Liver (tissue), 8 donors: ENCODE measurements at regions not wholly inside any gene's neighbourhood (a gene's known extent, or its start where the extent isn't known, plus 50 kb on each side); places are given as distances from the start of the nearest gene placed in this dataset.

ENCODE experiments used
- DNase-seq: peaks from one replicate; pipeline ENCODE4 v3.0.0-alpha.2; 2017; ENCODE audit warnings: low spot score
- H3K27ac ChIP-seq, 2 donors: one replicate each; pipeline ENCODE4 v1.7.0; 2013; ENCODE audit warnings: inconsistent platforms in 2 of 2, low read length in 2 of 2, control low read depth in 1 of 2, low read depth in 1 of 2, mild to moderate bottlenecking in 1 of 2
- H3K27me3 ChIP-seq, 4 donors: one replicate each; pipeline versions ENCODE4 v1.6.1 to v1.7.0; 2013; ENCODE audit warnings: low read length in 3 of 4, inconsistent platforms in 1 of 4, mild to moderate bottlenecking in 1 of 4, moderate library complexity in 1 of 4; ENCODE audit not compliant: control insufficient read depth in 4 of 4, insufficient read depth in 4 of 4
- H3K36me3 ChIP-seq, 4 donors: one replicate each; pipeline versions ENCODE4 v1.6.1 to v1.7.0; 2013; ENCODE audit warnings: low read length in 3 of 4, mild to moderate bottlenecking in 3 of 4, low read depth in 1 of 4, moderate library complexity in 1 of 4; ENCODE audit not compliant: control insufficient read depth in 4 of 4, insufficient read depth in 3 of 4
- H3K4me1 ChIP-seq, 4 donors: one replicate each; pipeline versions ENCODE4 v1.6.1 to v1.7.0; 2013; ENCODE audit warnings: low read length in 3 of 4, mild to moderate bottlenecking in 3 of 4, moderate library complexity in 1 of 4; ENCODE audit not compliant: control insufficient read depth in 4 of 4, insufficient read depth in 4 of 4
- H3K4me3 ChIP-seq, 3 donors: one replicate each; pipeline versions ENCODE4 v1.6.1 to v1.7.0; 2013; ENCODE audit warnings: low read length in 3 of 3, control low read depth in 1 of 3, low read depth in 1 of 3, mild to moderate bottlenecking in 1 of 3
- H3K9ac ChIP-seq, 2 donors: one replicate each; pipeline ENCODE4 v1.7.0; 2013; ENCODE audit warnings: low read length in 2 of 2, mild to moderate bottlenecking in 2 of 2, moderate library complexity in 2 of 2, control low read depth in 1 of 2, low read depth in 1 of 2
- H3K9me3 ChIP-seq, 4 donors: one replicate each; pipeline versions ENCODE4 v1.6.1 to v1.7.0; 2013; ENCODE audit warnings: low read length in 3 of 4; ENCODE audit not compliant: control insufficient read depth in 4 of 4
- CTCF ChIP-seq: fragments of 150-350 bp; IDR thresholded peaks from 2 replicates; pipeline ENCODE4 v1.5.1; 2017; ENCODE audit warnings: improper control_type of control experiment, low read depth, low read length; ENCODE audit not compliant: missing input control
- FOXA1 ChIP-seq: IDR thresholded peaks from 2 replicates; pipeline ENCODE4 v1.6.1; 2016; ENCODE audit warnings: antibody characterized with exemption
- FOXA2 ChIP-seq: IDR thresholded peaks from 2 replicates; pipeline ENCODE4 v1.6.1; 2016; ENCODE audit warnings: antibody characterized with exemption
- GABPA ChIP-seq, 2 donors: IDR thresholded peaks in 1 of 2; conservative IDR thresholded peaks in 1 of 2; 2 replicates each; pipeline ENCODE4 v1.6.1; 2016; ENCODE audit warnings: antibody characterized with exemption in 2 of 2, mild to moderate bottlenecking in 1 of 2, moderate library complexity in 1 of 2
- HNF4A ChIP-seq, 2 donors: conservative IDR thresholded peaks; 2 replicates each; pipeline ENCODE4 v1.6.1; 2016; ENCODE audit warnings: antibody characterized with exemption in 2 of 2, mild to moderate bottlenecking in 2 of 2
- HNF4G ChIP-seq: IDR thresholded peaks from 2 replicates; pipeline ENCODE4 v1.6.1; 2016; ENCODE audit warnings: antibody characterized with exemption
- JUND ChIP-seq, 2 donors: IDR thresholded peaks; 2 replicates each; pipeline ENCODE4 v1.6.1; 2016; ENCODE audit warnings: antibody characterized with exemption in 2 of 2
- MAX ChIP-seq: IDR thresholded peaks from 2 replicates; pipeline ENCODE4 v1.6.1; 2016; ENCODE audit warnings: antibody characterized with exemption
- NR2F2 ChIP-seq: IDR thresholded peaks from 2 replicates; pipeline ENCODE4 v1.6.1; 2016; ENCODE audit warnings: antibody characterized with exemption
- RAD21 ChIP-seq, 2 donors: IDR thresholded peaks; 2 replicates each; pipeline ENCODE4 v1.6.1; 2016; ENCODE audit warnings: antibody characterized with exemption in 2 of 2, mild to moderate bottlenecking in 2 of 2
- RXRA ChIP-seq, 2 donors: IDR thresholded peaks; 2 replicates each; pipeline ENCODE4 v1.6.1; 2017 to 2018; ENCODE audit warnings: antibody characterized with exemption in 2 of 2, mild to moderate bottlenecking in 1 of 2
- SP1 ChIP-seq: IDR thresholded peaks from 2 replicates; pipeline ENCODE4 v1.6.1; 2018; ENCODE audit warnings: antibody characterized with exemption, mild to moderate bottlenecking
- YY1 ChIP-seq: IDR thresholded peaks from 2 replicates; pipeline ENCODE4 v1.6.1; 2016; ENCODE audit warnings: antibody characterized with exemption, mild to moderate bottlenecking
- ZBTB33 ChIP-seq: IDR thresholded peaks from 2 replicates; pipeline ENCODE4 v1.6.1; 2016; ENCODE audit warnings: antibody characterized with exemption
- WGBS: extraction: QIAGEN DNeasy Blood & Tissue Kit; methylation state at CpG from one replicate; pipeline ENCODE4 v1.1.7; 2013; 5-methylcytosine and 5-hydroxymethylcytosine counted together
- TF ChIP-seq, protein P1 (sequence below): IDR thresholded peaks from 2 replicates; pipeline ENCODE4 v1.6.1; 2016; ENCODE audit warnings: antibody characterized with exemption
- TF ChIP-seq, protein P2 (sequence below): IDR thresholded peaks from 2 replicates; pipeline ENCODE4 v1.6.1; 2016; ENCODE audit warnings: antibody characterized with exemption, mild to moderate bottlenecking
- donor health status: healthy.
- donor health status: healthy.
- donor health status: healthy.
- donor health status: healthy.
- donor health status: healthy.

- H3K4me3 ChIP-seq = no peak overlapping the region
- H3K36me3 ChIP-seq = no peaks in the 10 kb centered on the region
- no peak overlapping the region for H3K27ac ChIP-seq
- DNase-seq = no peak
- 40% methylated on average over 10 of the region's 10 CpGs for WGBS
- H3K9ac ChIP-seq = no peak overlapping the region
- H3K4me1 ChIP-seq = no peaks in the 10 kb centered on the region
- TF ChIP-seq YY1 (no peak), ZBTB33 (no peak), HNF4G (no peak), NR2F2 (no peak), CTCF (no peak), RXRA (IDR thresholded peaks at IDR 0.05) (no peak), RAD21 (IDR thresholded peaks at IDR 0.05) (no peak), SP1 (no peak), GABPA (IDR thresholded peaks at IDR 0.05 in 1 of 2, conservative IDR thresholded peaks at IDR 0.05 in 1 of 2) (no peak)
- TF ChIP-seq, protein P1, sequence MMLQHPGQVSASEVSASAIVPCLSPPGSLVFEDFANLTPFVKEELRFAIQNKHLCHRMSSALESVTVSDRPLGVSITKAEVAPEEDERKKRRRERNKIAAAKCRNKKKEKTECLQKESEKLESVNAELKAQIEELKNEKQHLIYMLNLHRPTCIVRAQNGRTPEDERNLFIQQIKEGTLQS = no peak
- H3K27me3 ChIP-seq = no peaks in the 10 kb centered on the region
- peaks cover 0 to 2% (median 0%) of the 10 kb centered on the region in 4 donors for H3K9me3 ChIP-seq
These were observed 353.3 kb upstream of the CNR1 start for GRCh38 chr6:88519301-88520016.

DNA sequence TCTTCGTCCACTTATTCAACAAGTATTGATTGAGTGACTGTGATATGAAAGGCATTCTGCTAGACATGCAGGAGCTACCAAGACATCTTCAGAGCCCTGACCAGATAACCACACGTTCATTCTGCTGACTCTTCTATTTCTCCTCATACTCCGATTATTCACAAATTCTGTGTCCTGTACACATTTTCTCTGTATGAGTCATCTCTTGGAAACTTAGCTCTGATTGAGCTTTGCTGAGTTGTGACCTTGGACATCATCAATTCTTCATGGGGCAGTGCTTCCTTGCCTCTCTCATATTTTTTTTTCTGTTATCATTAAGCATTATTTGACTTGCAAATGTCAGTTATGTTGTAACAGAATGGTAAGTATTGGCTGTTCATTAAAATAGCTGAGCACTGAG, 351.6 kb upstream of the CNR1 start:
- no peak overlapping the region for H3K9ac ChIP-seq
- no peaks in the 10 kb centered on the region for H3K36me3 ChIP-seq
- H3K27ac ChIP-seq = no peak overlapping the region
- no peak overlapping the region for H3K4me3 ChIP-seq
- H3K9me3 ChIP-seq = peaks cover 0 to 2% (median 0%) of the 10 kb centered on the region in 4 donors
- DNase-seq = no peak
- H3K27me3 ChIP-seq = no peaks in the 10 kb centered on the region
- TF ChIP-seq FOXA1 = no peak
- TF ChIP-seq ZBTB33 = no peak
- TF ChIP-seq HNF4G = no peak
- no peak for TF ChIP-seq FOXA2
- TF ChIP-seq, protein P2, sequence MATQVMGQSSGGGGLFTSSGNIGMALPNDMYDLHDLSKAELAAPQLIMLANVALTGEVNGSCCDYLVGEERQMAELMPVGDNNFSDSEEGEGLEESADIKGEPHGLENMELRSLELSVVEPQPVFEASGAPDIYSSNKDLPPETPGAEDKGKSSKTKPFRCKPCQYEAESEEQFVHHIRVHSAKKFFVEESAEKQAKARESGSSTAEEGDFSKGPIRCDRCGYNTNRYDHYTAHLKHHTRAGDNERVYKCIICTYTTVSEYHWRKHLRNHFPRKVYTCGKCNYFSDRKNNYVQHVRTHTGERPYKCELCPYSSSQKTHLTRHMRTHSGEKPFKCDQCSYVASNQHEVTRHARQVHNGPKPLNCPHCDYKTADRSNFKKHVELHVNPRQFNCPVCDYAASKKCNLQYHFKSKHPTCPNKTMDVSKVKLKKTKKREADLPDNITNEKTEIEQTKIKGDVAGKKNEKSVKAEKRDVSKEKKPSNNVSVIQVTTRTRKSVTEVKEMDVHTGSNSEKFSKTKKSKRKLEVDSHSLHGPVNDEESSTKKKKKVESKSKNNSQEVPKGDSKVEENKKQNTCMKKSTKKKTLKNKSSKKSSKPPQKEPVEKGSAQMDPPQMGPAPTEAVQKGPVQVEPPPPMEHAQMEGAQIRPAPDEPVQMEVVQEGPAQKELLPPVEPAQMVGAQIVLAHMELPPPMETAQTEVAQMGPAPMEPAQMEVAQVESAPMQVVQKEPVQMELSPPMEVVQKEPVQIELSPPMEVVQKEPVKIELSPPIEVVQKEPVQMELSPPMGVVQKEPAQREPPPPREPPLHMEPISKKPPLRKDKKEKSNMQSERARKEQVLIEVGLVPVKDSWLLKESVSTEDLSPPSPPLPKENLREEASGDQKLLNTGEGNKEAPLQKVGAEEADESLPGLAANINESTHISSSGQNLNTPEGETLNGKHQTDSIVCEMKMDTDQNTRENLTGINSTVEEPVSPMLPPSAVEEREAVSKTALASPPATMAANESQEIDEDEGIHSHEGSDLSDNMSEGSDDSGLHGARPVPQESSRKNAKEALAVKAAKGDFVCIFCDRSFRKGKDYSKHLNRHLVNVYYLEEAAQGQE = no peak
- TF ChIP-seq RAD21 (IDR thresholded peaks at IDR 0.05) = no peak
- TF ChIP-seq YY1 = no peak
- TF ChIP-seq SP1 = no peak
- no peak for TF ChIP-seq HNF4A (conservative IDR thresholded peaks at IDR 0.05)
- TF ChIP-seq CTCF = no peak
- TF ChIP-seq MAX = no peak
- TF ChIP-seq RXRA (IDR thresholded peaks at IDR 0.05) = no peak
- TF ChIP-seq JUND (IDR thresholded peaks at IDR 0.05) = no peak
- WGBS = 63% methylated on average over 3 of the region's 3 CpGs
- H3K4me1 ChIP-seq = no peaks in the 10 kb centered on the region
